Cardiac muscle cell (in vitro differentiated cells and primary cell): ENCODE measurements at regions not wholly inside any gene's neighbourhood (a gene's known extent, or its start where the extent isn't known, plus 50 kb on each side); places are given as distances from the start of the nearest gene placed in this dataset.

Experiments used
- DNase-seq, 2 donors: peaks; one replicate each; pipeline versions ENCODE4 v3.0.0 to v3.0.0-alpha.2; 2010 to 2017; ENCODE audit warnings: low read depth in 1 of 2, low spot score in 1 of 2
- H3K27ac ChIP-seq: fragments of 200-600 bp; sonication (generic); 2 replicates; pipeline ENCODE4 v1.5.1; 2016
- H3K27me3 ChIP-seq: fragments of 200-600 bp; sonication (generic); 2 replicates; pipeline ENCODE4 v1.6.0; 2016; ENCODE audit warnings: control low read depth
- H3K36me3 ChIP-seq: fragments of 200-600 bp; sonication (generic); 2 replicates; pipeline ENCODE4 v1.5.1; 2016; ENCODE audit warnings: control low read depth
- H3K4me1 ChIP-seq: fragments of 200-600 bp; sonication (generic); 2 replicates; pipeline ENCODE4 v1.8.1; 2017; ENCODE audit warnings: low read depth, mild to moderate bottlenecking, mixed run types
- H3K4me3 ChIP-seq: fragments of 200-600 bp; sonication (generic); 2 replicates; pipeline ENCODE4 v1.5.1; 2016; ENCODE audit warnings: mild to moderate bottlenecking
- H3K9me3 ChIP-seq: fragments of 200-600 bp; sonication (generic); 2 replicates; pipeline ENCODE4 v1.5.1; 2017; ENCODE audit warnings: low read depth, mild to moderate bottlenecking, control low read depth
- TF ChIP-seq, protein P1 (sequence below): IDR thresholded peaks from 2 replicates; pipeline ENCODE4 v1.5.1; 2012; ENCODE audit warnings: low read depth, mild to moderate bottlenecking, low read length

DNA sequence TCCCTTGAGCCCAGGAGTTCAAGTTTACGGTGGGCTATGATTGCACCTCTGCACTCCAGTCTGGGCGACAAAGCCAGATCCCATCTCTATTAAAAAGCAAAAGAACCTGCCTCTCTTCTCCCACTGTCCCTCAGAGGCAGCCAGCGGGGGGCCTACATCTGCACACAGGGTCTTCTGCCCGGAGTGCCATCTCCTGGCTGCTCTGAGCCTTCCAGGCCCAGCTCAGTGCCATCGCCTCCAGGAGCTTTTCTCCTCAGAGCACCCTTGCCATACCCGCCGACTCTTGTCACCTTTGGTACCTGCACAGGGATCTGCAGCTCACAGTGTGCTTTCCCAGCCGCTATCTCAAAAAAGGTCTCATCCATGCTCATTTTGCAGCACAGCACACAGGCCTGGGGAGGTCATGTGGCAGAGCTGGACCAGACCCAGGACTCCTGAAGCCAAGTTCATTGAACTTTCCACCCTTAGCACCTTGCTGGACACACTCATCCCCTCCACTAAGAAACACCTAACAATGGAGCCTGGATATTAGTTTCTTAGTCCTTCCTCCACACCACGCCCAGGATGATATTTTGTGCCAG lies 186.3 kb downstream of the HAUS1 start:
- H3K4me1 ChIP-seq = peaks cover 15% of the 10 kb centered on the region
- no peak overlapping the region for H3K27ac ChIP-seq
- H3K4me3 ChIP-seq = no peak overlapping the region
- H3K9me3 ChIP-seq = no peaks in the 10 kb centered on the region
- no peak for DNase-seq
- no peaks in the 10 kb centered on the region for H3K27me3 ChIP-seq
- TF ChIP-seq, protein P1, sequence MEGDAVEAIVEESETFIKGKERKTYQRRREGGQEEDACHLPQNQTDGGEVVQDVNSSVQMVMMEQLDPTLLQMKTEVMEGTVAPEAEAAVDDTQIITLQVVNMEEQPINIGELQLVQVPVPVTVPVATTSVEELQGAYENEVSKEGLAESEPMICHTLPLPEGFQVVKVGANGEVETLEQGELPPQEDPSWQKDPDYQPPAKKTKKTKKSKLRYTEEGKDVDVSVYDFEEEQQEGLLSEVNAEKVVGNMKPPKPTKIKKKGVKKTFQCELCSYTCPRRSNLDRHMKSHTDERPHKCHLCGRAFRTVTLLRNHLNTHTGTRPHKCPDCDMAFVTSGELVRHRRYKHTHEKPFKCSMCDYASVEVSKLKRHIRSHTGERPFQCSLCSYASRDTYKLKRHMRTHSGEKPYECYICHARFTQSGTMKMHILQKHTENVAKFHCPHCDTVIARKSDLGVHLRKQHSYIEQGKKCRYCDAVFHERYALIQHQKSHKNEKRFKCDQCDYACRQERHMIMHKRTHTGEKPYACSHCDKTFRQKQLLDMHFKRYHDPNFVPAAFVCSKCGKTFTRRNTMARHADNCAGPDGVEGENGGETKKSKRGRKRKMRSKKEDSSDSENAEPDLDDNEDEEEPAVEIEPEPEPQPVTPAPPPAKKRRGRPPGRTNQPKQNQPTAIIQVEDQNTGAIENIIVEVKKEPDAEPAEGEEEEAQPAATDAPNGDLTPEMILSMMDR = no peak
- H3K36me3 ChIP-seq = no peaks in the 10 kb centered on the region

DNA sequence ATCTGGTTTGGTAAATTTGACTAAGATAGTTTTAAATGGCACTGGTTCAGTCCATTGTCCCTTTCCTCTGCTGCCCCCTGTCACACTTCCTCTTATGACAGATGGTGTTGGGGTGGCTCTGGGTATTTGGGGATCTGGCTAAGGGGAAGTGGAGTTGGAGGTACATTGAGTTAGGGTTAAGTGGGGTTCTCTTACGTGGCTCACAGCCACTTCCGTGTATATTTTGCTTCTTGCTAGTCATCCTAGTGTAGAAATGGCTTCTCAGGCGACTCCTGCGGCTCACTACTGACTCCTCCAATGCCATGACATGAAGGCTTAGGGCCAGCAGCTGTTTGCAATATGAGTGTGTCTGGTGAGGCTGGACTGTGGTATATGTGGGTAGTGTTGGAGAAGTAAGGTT lies 187.0 kb downstream of the HAUS1 start:
- Histone ChIP-seq H3K4me1 (peaks cover 15% of the 10 kb centered on the region), H3K27me3 (no peaks in the 10 kb centered on the region), H3K4me3 (no peak overlapping the region), H3K36me3 (no peaks in the 10 kb centered on the region), H3K9me3 (no peaks in the 10 kb centered on the region), H3K27ac (no peak overlapping the region)
- DNase-seq = no peak
- TF ChIP-seq, protein P1 = no peak

DNA sequence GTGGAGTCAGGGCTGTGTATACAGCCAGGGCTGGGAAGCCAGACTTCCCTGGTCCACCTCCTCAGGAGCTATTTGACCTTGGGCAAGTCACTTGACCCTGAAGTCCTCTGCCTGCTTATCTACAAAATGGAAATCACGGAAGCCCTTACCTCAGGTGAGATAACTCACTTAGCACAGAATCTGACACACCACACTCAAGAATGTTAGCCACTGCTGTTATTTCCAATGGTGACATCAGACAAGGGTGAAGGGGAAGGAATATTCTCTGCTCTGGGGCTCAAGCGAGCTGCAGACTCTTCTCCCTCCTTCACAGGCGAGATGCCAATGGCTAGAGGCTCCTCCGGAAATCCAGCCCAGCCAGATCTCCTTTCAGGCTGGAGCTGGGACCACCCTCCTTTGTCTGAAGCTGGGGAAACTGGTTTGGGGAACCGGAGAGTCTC lies 189.6 kb downstream of the HAUS1 start:
- no peak overlapping the region for H3K4me3 ChIP-seq
- peak; percentile 22 to 48 for DNase-seq
- no peaks in the 10 kb centered on the region for H3K36me3 ChIP-seq
- peak overlapping the region; percentile 48 for H3K27ac ChIP-seq
- H3K4me1 ChIP-seq = peaks cover 15% of the 10 kb centered on the region
- H3K9me3 ChIP-seq = no peaks in the 10 kb centered on the region
- TF ChIP-seq, protein P1 = no peak
- H3K27me3 ChIP-seq = no peaks in the 10 kb centered on the region

DNA sequence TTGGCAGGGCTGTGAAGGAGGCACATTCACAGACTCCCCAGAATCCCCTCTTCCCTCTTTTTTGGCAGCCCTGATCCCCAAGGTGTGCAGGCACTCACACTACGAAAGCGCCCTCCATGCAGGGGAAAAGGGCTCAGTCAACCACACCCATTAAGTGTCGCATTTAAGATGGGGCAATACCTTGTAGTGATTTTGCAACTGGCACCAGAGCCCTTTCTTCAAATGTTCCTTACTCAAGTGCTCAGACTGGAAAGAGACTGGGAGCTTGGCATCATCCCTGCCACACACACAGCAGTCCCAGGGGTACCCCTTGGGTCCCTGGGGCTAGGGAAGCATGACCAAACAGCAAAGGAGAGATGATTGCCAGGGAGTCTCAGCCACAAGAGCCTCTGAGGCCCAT lies 190.1 kb downstream of the HAUS1 start:
- no peaks in the 10 kb centered on the region for H3K27me3 ChIP-seq
- no peaks in the 10 kb centered on the region for H3K36me3 ChIP-seq
- TF ChIP-seq, protein P1 = no peak
- no peak overlapping the region for H3K4me3 ChIP-seq
- peak in 1 of 2 donors; percentile 6 for DNase-seq
- H3K27ac ChIP-seq = no peak overlapping the region
- H3K9me3 ChIP-seq = no peaks in the 10 kb centered on the region
- H3K4me1 ChIP-seq = peaks cover 15% of the 10 kb centered on the region

DNA sequence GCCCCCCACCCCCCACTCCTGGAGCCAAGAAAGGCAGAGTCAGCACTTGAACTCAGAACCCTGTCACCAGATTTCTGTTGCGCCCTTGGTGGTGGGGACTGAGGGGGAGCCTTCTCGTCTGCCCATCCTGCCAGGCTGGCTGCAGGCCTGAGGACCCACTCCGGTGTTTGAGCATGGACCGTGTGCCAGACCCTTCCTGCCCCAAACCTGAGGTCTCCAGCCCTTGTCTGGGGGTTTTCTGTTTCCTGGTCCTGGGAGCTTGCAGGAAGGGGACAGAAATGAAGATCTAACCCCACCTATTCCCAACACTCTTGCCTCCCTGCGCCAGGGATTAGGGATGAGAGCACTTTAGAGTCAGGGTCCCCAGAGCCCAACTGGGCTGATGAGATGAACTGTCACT lies 190.6 kb downstream of the HAUS1 start:
- H3K9me3 ChIP-seq = no peaks in the 10 kb centered on the region
- no peak overlapping the region for H3K27ac ChIP-seq
- no peak overlapping the region for H3K4me3 ChIP-seq
- TF ChIP-seq, protein P1 = no peak
- no peaks in the 10 kb centered on the region for H3K27me3 ChIP-seq
- no peaks in the 10 kb centered on the region for H3K36me3 ChIP-seq
- peaks cover 15% of the 10 kb centered on the region for H3K4me1 ChIP-seq
- DNase-seq = no peak
